SK-N-MC (cell line): ENCODE measurements at regions not wholly inside any gene's neighbourhood (a gene's known extent, or its start where the extent isn't known, plus 50 kb on each side); places are given as distances from the start of the nearest gene placed in this dataset.
"Not testable (repeated sequence)": the region's sequence is repeated elsewhere in the genome, so short reads cannot be mapped to it uniquely, and the experiment has no call there.

ENCODE experiments used
- DNase-seq: peaks from one replicate; pipeline ENCODE4 v3.0.0-alpha.2; 2011; ENCODE audit warnings: low read depth, low spot score
- H3K27ac ChIP-seq: fragments of 200-600 bp; sonication (generic); 2 replicates; pipeline ENCODE4 v1.5.1; 2016; ENCODE audit warnings: mixed run types
- H3K36me3 ChIP-seq: fragments of 200-600 bp; sonication (generic); 2 replicates; pipeline ENCODE4 v1.6.1; 2017; ENCODE audit warnings: antibody characterized with exemption, low read length, mixed read lengths; ENCODE audit not compliant: insufficient read depth
- H3K4me3 ChIP-seq: fragments of 200-600 bp; sonication (generic); 2 replicates; pipeline ENCODE4 v1.5.1; 2016
- H3K9ac ChIP-seq: fragments of 200-600 bp; sonication (generic); 2 replicates; pipeline ENCODE4 v1.8.0; 2017; ENCODE audit warnings: mixed run types, mixed read lengths; ENCODE audit not compliant: insufficient read length
- H3K9me3 ChIP-seq: fragments of 200-600 bp; sonication (generic); 2 replicates; pipeline ENCODE4 v1.6.1; 2017; ENCODE audit warnings: low read depth, mild to moderate bottlenecking, antibody characterized with exemption, low read length, moderate library complexity, mixed read lengths
- EZH2 ChIP-seq: fragments of 200-600 bp; sonication (generic); IDR thresholded peaks from one replicate; pipeline ENCODE4 v1.6.1; 2017; ENCODE audit warnings: antibody characterized with exemption
- FOXP2 ChIP-seq: optimal IDR thresholded peaks from 2 replicates; pipeline ENCODE3; 2011; ENCODE audit warnings: mild to moderate bottlenecking, moderate library complexity; ENCODE audit not compliant: insufficient read depth; ENCODE audit errors: extremely low read length, control extremely low read depth
- POLR2AphosphoS5 ChIP-seq: IDR thresholded peaks from 2 replicates; pipeline ENCODE4 v1.6.1; 2012; ENCODE audit warnings: mild to moderate bottlenecking, low read depth, low read length, borderline replicate concordance

- TF ChIP-seq FOXP2 (no peak), POLR2AphosphoS5 (no peak), EZH2 (no peak)
- no peak overlapping the region for H3K27ac ChIP-seq
Measured at GRCh38 chrX:46340696-46341095, 204.5 kb downstream of the ZNF674 start.

DNA sequence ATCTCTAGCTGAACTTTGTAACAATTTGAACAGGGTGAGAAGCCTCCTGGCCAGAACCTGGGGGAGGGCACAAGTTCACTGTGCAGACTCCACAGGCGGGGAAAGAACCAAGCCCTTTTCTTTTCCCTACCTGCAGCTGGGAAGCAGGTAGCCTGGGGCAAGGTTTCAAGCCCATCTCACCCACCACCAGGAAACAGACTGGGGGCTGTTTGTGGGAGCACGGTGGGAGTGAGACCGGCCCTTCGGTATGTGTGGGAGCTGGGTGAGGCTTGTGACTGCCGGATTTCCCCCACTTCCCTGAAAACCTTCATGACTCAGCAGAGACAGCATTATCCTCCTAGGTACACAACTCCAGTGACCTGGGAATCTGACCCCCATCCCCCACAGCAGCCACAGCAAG lies 211.7 kb downstream of the ZNF674 start:
- Histone ChIP-seq H3K9me3 (no peaks in the 10 kb centered on the region), H3K9ac (no peak overlapping the region), H3K4me3 (no peak overlapping the region), H3K27ac (no peak overlapping the region), H3K36me3 (no peaks in the 10 kb centered on the region)
- no peak for TF ChIP-seq POLR2AphosphoS5
- no peak for TF ChIP-seq FOXP2
- TF ChIP-seq EZH2: no peak
- DNase-seq: no peak

More at GRCh38 chrX:46340696-46341095, 204.5 kb downstream of the ZNF674 start:
- H3K9me3 ChIP-seq: no peaks in the 10 kb centered on the region
- no peak overlapping the region for H3K9ac ChIP-seq
- DNase-seq: no peak
- H3K4me3 ChIP-seq: no peak overlapping the region
- no peaks in the 10 kb centered on the region for H3K36me3 ChIP-seq

- no peak overlapping the region for H3K4me3 ChIP-seq
- H3K36me3 ChIP-seq: no peaks in the 10 kb centered on the region
- no peak for TF ChIP-seq EZH2
- no peak for TF ChIP-seq FOXP2
- no peak for TF ChIP-seq POLR2AphosphoS5
- no peak for DNase-seq
- no peak overlapping the region for H3K27ac ChIP-seq
- H3K9ac ChIP-seq: no peak overlapping the region
- no peaks in the 10 kb centered on the region for H3K9me3 ChIP-seq
Measured at GRCh38 chrX:46330981-46331380, 214.2 kb downstream of the ZNF674 start.

- DNase-seq: no peak
- TF ChIP-seq EZH2: no peak
- TF ChIP-seq FOXP2: no peak
- no peak for TF ChIP-seq POLR2AphosphoS5
- Histone ChIP-seq H3K36me3 (no peaks in the 10 kb centered on the region), H3K9ac (no peak overlapping the region), H3K9me3 (no peaks in the 10 kb centered on the region), H3K27ac (no peak overlapping the region), H3K4me3 (no peak overlapping the region)
Measured at GRCh38 chrX:46330513-46330912, 214.7 kb downstream of the ZNF674 start.

- Histone ChIP-seq H3K9ac (no peak overlapping the region), H3K36me3 (no peaks in the 10 kb centered on the region), H3K4me3 (no peak overlapping the region), H3K27ac (peak overlapping the region; percentile 72), H3K9me3 (no peaks in the 10 kb centered on the region)
- no peak for DNase-seq
- no peak for TF ChIP-seq POLR2AphosphoS5
- no peak for TF ChIP-seq EZH2
- no peak for TF ChIP-seq FOXP2
Measured at GRCh38 chrX:46328133-46328532, 217.1 kb downstream of the ZNF674 start.

DNA sequence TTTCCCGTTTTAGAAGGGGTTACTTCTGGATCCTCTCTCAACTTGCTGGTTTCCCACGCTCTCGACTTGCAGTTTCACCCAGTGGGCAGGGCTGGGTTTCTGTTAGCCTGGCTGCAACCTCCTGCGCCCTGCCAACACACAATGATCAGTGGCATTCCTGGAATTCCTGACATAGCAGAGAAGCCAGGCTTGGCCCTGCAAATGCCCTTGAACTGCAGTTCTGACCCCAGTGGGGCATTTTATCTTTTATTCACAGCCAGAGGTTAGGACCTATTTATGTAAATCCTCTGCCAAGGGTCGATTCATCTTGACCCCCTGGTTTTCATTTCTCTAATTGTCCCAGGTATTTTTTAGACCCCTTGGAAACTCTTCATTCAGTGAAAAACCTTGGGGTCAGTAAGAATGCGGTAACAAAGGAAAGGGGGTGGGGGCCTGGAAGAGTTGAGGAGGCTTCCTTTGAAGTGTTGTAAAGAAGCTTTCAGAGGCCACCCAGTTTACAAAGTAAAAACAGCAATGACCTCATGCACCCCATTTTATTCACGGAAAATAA lies 217.6 kb downstream of the ZNF674 start:
- TF ChIP-seq POLR2AphosphoS5 (no peak), FOXP2 (no peak), EZH2 (no peak)
- no peak overlapping the region for H3K9ac ChIP-seq
- peak overlapping the region; percentile 72; the same call in 1 of the 2 replicates for H3K27ac ChIP-seq
- H3K36me3 ChIP-seq: no peaks in the 10 kb centered on the region
- no peak for DNase-seq
- no peak overlapping the region for H3K4me3 ChIP-seq
- no peaks in the 10 kb centered on the region for H3K9me3 ChIP-seq

GRCh38 chrX:46326161-46326560 lies 219.1 kb downstream of the ZNF674 start:
- no peak overlapping the region for H3K9ac ChIP-seq
- no peak for DNase-seq
- no peak for TF ChIP-seq FOXP2
- TF ChIP-seq EZH2: no peak
- TF ChIP-seq POLR2AphosphoS5: no peak
- no peak overlapping the region for H3K27ac ChIP-seq
- H3K4me3 ChIP-seq: no peak overlapping the region
- H3K9me3 ChIP-seq: no peaks in the 10 kb centered on the region
- no peaks in the 10 kb centered on the region for H3K36me3 ChIP-seq

GRCh38 chrX:46325312-46325877 lies 219.8 kb downstream of the ZNF674 start:
- no peaks in the 10 kb centered on the region for H3K36me3 ChIP-seq
- H3K9ac ChIP-seq: no peak overlapping the region
- H3K27ac ChIP-seq: peak overlapping the region; percentile 75; the same call in 1 of the 2 replicates
- H3K4me3 ChIP-seq: no peak overlapping the region
- H3K9me3 ChIP-seq: no peaks in the 10 kb centered on the region
- TF ChIP-seq FOXP2 (no peak), EZH2 (no peak), POLR2AphosphoS5 (no peak)
- no peak for DNase-seq

DNA sequence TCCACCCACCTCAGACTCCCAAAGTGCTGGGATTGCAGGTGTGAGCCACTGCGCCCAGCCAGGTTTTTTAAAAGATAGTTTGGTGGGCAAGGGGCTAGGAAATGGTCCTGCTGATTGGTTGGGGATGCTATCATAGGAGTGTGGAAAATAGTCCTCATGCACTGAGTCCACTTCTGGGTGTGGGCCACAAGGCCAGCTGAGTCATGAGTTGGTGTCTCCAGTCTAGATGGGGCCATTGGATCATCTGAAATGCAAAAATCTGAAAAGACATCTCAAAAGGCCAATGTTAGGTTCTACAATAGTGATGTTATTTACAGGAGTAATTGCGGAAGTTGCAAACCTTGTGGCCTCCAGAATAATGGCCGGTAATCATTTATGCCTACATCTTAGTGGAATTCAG lies 221.1 kb downstream of the ZNF674 start:
- no peak overlapping the region for H3K4me3 ChIP-seq
- DNase-seq: no peak
- H3K36me3 ChIP-seq: no peaks in the 10 kb centered on the region
- peak overlapping the region; percentile 75; the same call in 1 of the 2 replicates for H3K27ac ChIP-seq
- H3K9me3 ChIP-seq: no peaks in the 10 kb centered on the region
- H3K9ac ChIP-seq: no peak overlapping the region
- TF ChIP-seq POLR2AphosphoS5 (no peak), EZH2 (no peak), FOXP2 (no peak)

- H3K9ac ChIP-seq, H3K27ac ChIP-seq, H3K9me3 ChIP-seq, DNase-seq, H3K36me3 ChIP-seq, H3K4me3 ChIP-seq: not testable (repeated sequence)
Measured at GRCh38 chrX:46322929-46323328, 222.3 kb downstream of the ZNF674 start.
